ENCODE measurements at regions not wholly inside any gene's neighbourhood (a gene's known extent, or its start where the extent isn't known, plus 50 kb on each side); places are given as distances from the start of the nearest gene placed in this dataset.

GRCh38 chr1:29673228-29673500 is 436.8 kb downstream of the PTPRU start:
- no peak overlapping the region for H3K4me3 ChIP-seq (ENCODE audit: low read length in 2 of 2)
- no peak overlapping the region for H3K9ac ChIP-seq (ENCODE audit: low read length in 2 of 2)
- H3K9me3 ChIP-seq (ENCODE audit: control insufficient read depth in 2 of 2, low read length in 2 of 2): peaks cover 0 to 3% of the 10 kb centered on the region in 2 donors
- H3K27ac ChIP-seq (ENCODE audit: low read length): no peak overlapping the region
- H3K27me3 ChIP-seq (ENCODE audit: control insufficient read depth in 1 of 2, insufficient read depth in 2 of 2, low read length in 2 of 2): peaks cover 0 to 7% of the 10 kb centered on the region in 2 donors
- H3K36me3 ChIP-seq (ENCODE audit: control insufficient read depth in 2 of 2, insufficient read depth in 2 of 2, low read length in 2 of 2): no peaks in the 10 kb centered on the region
- H3K4me1 ChIP-seq (ENCODE audit: control insufficient read depth, insufficient read depth, low read length): no peaks in the 10 kb centered on the region

- H3K9ac ChIP-seq (ENCODE audit: low read length in 2 of 2): no peak overlapping the region
- no peaks in the 10 kb centered on the region for H3K36me3 ChIP-seq (ENCODE audit: control insufficient read depth in 2 of 2, insufficient read depth in 2 of 2, low read length in 2 of 2)
- H3K27ac ChIP-seq (ENCODE audit: low read length): no peak overlapping the region
- H3K9me3 ChIP-seq (ENCODE audit: control insufficient read depth in 2 of 2, low read length in 2 of 2): peaks cover 0 to 3% of the 10 kb centered on the region in 2 donors
- H3K4me3 ChIP-seq (ENCODE audit: low read length in 2 of 2): no peak overlapping the region
- peaks cover 0 to 7% of the 10 kb centered on the region in 2 donors for H3K27me3 ChIP-seq (ENCODE audit: control insufficient read depth in 1 of 2, insufficient read depth in 2 of 2, low read length in 2 of 2)
- H3K4me1 ChIP-seq (ENCODE audit: control insufficient read depth, insufficient read depth, low read length): no peaks in the 10 kb centered on the region
These were observed 436.3 kb downstream of the PTPRU start for GRCh38 chr1:29672416-29673227.

- Histone ChIP-seq H3K27me3 (ENCODE audit: control insufficient read depth in 1 of 2, insufficient read depth in 2 of 2, low read length in 2 of 2) (peaks cover 0 to 7% of the 10 kb centered on the region in 2 donors), H3K9ac (ENCODE audit: low read length in 2 of 2) (no peak overlapping the region), H3K4me1 (ENCODE audit: control insufficient read depth, insufficient read depth, low read length) (no peaks in the 10 kb centered on the region), H3K36me3 (ENCODE audit: control insufficient read depth in 2 of 2, insufficient read depth in 2 of 2, low read length in 2 of 2) (no peaks in the 10 kb centered on the region), H3K27ac (ENCODE audit: low read length) (no peak overlapping the region), H3K4me3 (ENCODE audit: low read length in 2 of 2) (no peak overlapping the region), H3K9me3 (ENCODE audit: control insufficient read depth in 2 of 2, low read length in 2 of 2) (peaks cover 0 to 3% of the 10 kb centered on the region in 2 donors)
These were observed 435.4 kb downstream of the PTPRU start for GRCh38 chr1:29671446-29672356.

- no peak overlapping the region for H3K9ac ChIP-seq (ENCODE audit: low read length in 2 of 2)
- H3K4me1 ChIP-seq (ENCODE audit: control insufficient read depth, insufficient read depth, low read length): no peaks in the 10 kb centered on the region
- H3K27me3 ChIP-seq (ENCODE audit: control insufficient read depth in 1 of 2, insufficient read depth in 2 of 2, low read length in 2 of 2): peaks cover 0 to 7% of the 10 kb centered on the region in 2 donors
- H3K27ac ChIP-seq (ENCODE audit: low read length): no peak overlapping the region
- H3K36me3 ChIP-seq (ENCODE audit: control insufficient read depth in 2 of 2, insufficient read depth in 2 of 2, low read length in 2 of 2): no peaks in the 10 kb centered on the region
- peaks cover 0 to 3% of the 10 kb centered on the region in 2 donors for H3K9me3 ChIP-seq (ENCODE audit: control insufficient read depth in 2 of 2, low read length in 2 of 2)
- no peak overlapping the region for H3K4me3 ChIP-seq (ENCODE audit: low read length in 2 of 2)
These were observed 434.4 kb downstream of the PTPRU start for GRCh38 chr1:29670752-29671151.

GRCh38 chr1:29669912-29670311 is 433.6 kb downstream of the PTPRU start:
- no peak overlapping the region for H3K4me3 ChIP-seq (ENCODE audit: low read length in 2 of 2)
- H3K9me3 ChIP-seq (ENCODE audit: control insufficient read depth in 2 of 2, low read length in 2 of 2): peaks cover 0 to 3% of the 10 kb centered on the region in 2 donors
- no peaks in the 10 kb centered on the region for H3K36me3 ChIP-seq (ENCODE audit: control insufficient read depth in 2 of 2, insufficient read depth in 2 of 2, low read length in 2 of 2)
- peaks cover 0 to 9% of the 10 kb centered on the region in 2 donors for H3K27me3 ChIP-seq (ENCODE audit: control insufficient read depth in 1 of 2, insufficient read depth in 2 of 2, low read length in 2 of 2)
- H3K27ac ChIP-seq (ENCODE audit: low read length): no peak overlapping the region
- H3K4me1 ChIP-seq (ENCODE audit: control insufficient read depth, insufficient read depth, low read length): no peaks in the 10 kb centered on the region
- H3K9ac ChIP-seq (ENCODE audit: low read length in 2 of 2): no peak overlapping the region

GRCh38 chr1:29669158-29669871 is 433.0 kb downstream of the PTPRU start:
- Histone ChIP-seq H3K9me3 (ENCODE audit: control insufficient read depth in 2 of 2, low read length in 2 of 2) (peaks cover 0 to 3% of the 10 kb centered on the region in 2 donors), H3K27me3 (ENCODE audit: control insufficient read depth in 1 of 2, insufficient read depth in 2 of 2, low read length in 2 of 2) (peaks cover 0 to 11% of the 10 kb centered on the region in 2 donors), H3K4me1 (ENCODE audit: control insufficient read depth, insufficient read depth, low read length) (no peaks in the 10 kb centered on the region), H3K4me3 (ENCODE audit: low read length in 2 of 2) (no peak overlapping the region), H3K36me3 (ENCODE audit: control insufficient read depth in 2 of 2, insufficient read depth in 2 of 2, low read length in 2 of 2) (no peaks in the 10 kb centered on the region), H3K9ac (ENCODE audit: low read length in 2 of 2) (no peak overlapping the region), H3K27ac (ENCODE audit: low read length) (no peak overlapping the region)

GRCh38 chr1:29668551-29669157 is 432.3 kb downstream of the PTPRU start:
- no peak overlapping the region for H3K9ac ChIP-seq (ENCODE audit: low read length in 2 of 2)
- no peak overlapping the region for H3K27ac ChIP-seq (ENCODE audit: low read length)
- H3K36me3 ChIP-seq (ENCODE audit: control insufficient read depth in 2 of 2, insufficient read depth in 2 of 2, low read length in 2 of 2): no peaks in the 10 kb centered on the region
- peaks cover 0 to 3% of the 10 kb centered on the region in 2 donors for H3K9me3 ChIP-seq (ENCODE audit: control insufficient read depth in 2 of 2, low read length in 2 of 2)
- H3K4me3 ChIP-seq (ENCODE audit: low read length in 2 of 2): no peak overlapping the region
- no peaks in the 10 kb centered on the region for H3K4me1 ChIP-seq (ENCODE audit: control insufficient read depth, insufficient read depth, low read length)
- peaks cover 0 to 11% of the 10 kb centered on the region in 2 donors for H3K27me3 ChIP-seq (ENCODE audit: control insufficient read depth in 1 of 2, insufficient read depth in 2 of 2, low read length in 2 of 2)

GRCh38 chr1:29667951-29668350 is 431.6 kb downstream of the PTPRU start:
- no peak overlapping the region for H3K27ac ChIP-seq (ENCODE audit: low read length)
- H3K9ac ChIP-seq (ENCODE audit: low read length in 2 of 2): no peak overlapping the region
- H3K36me3 ChIP-seq (ENCODE audit: control insufficient read depth in 2 of 2, insufficient read depth in 2 of 2, low read length in 2 of 2): no peaks in the 10 kb centered on the region
- H3K4me1 ChIP-seq (ENCODE audit: control insufficient read depth, insufficient read depth, low read length): no peaks in the 10 kb centered on the region
- no peak overlapping the region for H3K4me3 ChIP-seq (ENCODE audit: low read length in 2 of 2)
- peaks cover 0 to 11% of the 10 kb centered on the region in 2 donors for H3K27me3 ChIP-seq (ENCODE audit: control insufficient read depth in 1 of 2, insufficient read depth in 2 of 2, low read length in 2 of 2)
- peaks cover 0 to 3% of the 10 kb centered on the region in 2 donors for H3K9me3 ChIP-seq (ENCODE audit: control insufficient read depth in 2 of 2, low read length in 2 of 2)

GRCh38 chr1:29664711-29665110 is 428.4 kb downstream of the PTPRU start:
- H3K27ac ChIP-seq (ENCODE audit: low read length): no peak overlapping the region
- H3K9me3 ChIP-seq (ENCODE audit: control insufficient read depth in 2 of 2, low read length in 2 of 2): peaks cover 0 to 8% of the 10 kb centered on the region in 2 donors
- H3K36me3 ChIP-seq (ENCODE audit: control insufficient read depth in 2 of 2, insufficient read depth in 2 of 2, low read length in 2 of 2): no peaks in the 10 kb centered on the region
- no peak overlapping the region for H3K9ac ChIP-seq (ENCODE audit: low read length in 2 of 2)
- H3K4me1 ChIP-seq (ENCODE audit: control insufficient read depth, insufficient read depth, low read length): no peaks in the 10 kb centered on the region
- H3K27me3 ChIP-seq (ENCODE audit: control insufficient read depth in 1 of 2, insufficient read depth in 2 of 2, low read length in 2 of 2): peaks cover 0 to 6% of the 10 kb centered on the region in 2 donors
- H3K4me3 ChIP-seq (ENCODE audit: low read length in 2 of 2): no peak overlapping the region

- H3K36me3 ChIP-seq (ENCODE audit: control insufficient read depth in 2 of 2, insufficient read depth in 2 of 2, low read length in 2 of 2): no peaks in the 10 kb centered on the region
- H3K4me1 ChIP-seq (ENCODE audit: control insufficient read depth, insufficient read depth, low read length): no peaks in the 10 kb centered on the region
- no peak overlapping the region for H3K9ac ChIP-seq (ENCODE audit: low read length in 2 of 2)
These were observed 422.4 kb downstream of the PTPRU start for GRCh38 chr1:29658688-29659087.

More at GRCh38 chr1:29658688-29659087, 422.4 kb downstream of the PTPRU start:
- Histone ChIP-seq H3K9me3 (ENCODE audit: control insufficient read depth in 2 of 2, low read length in 2 of 2) (peaks cover 0 to 7% of the 10 kb centered on the region in 2 donors), H3K27ac (ENCODE audit: low read length) (no peak overlapping the region), H3K27me3 (ENCODE audit: control insufficient read depth in 1 of 2, insufficient read depth in 2 of 2, low read length in 2 of 2) (peaks cover 0 to 12% of the 10 kb centered on the region in 2 donors), H3K4me3 (ENCODE audit: low read length in 2 of 2) (no peak overlapping the region)
